GM23338 (cell line): ENCODE measurements at regions not wholly inside any gene's neighbourhood (a gene's known extent, or its start where the extent isn't known, plus 50 kb on each side); places are given as distances from the start of the nearest gene placed in this dataset.

Source experiments
- CTCF ChIP-seq, 2 experiments: fragments of 200-600 bp in 1 of 2; sonication (generic) in 1 of 2; conservative IDR thresholded peaks; 2 replicates each; pipeline versions ENCODE4 v1.5.1 to v1.6.1; 2016 to 2017; ENCODE audit warnings: antibody characterized with exemption in 2 of 2, low read depth in 2 of 2, mild to moderate bottlenecking in 2 of 2, moderate library complexity in 1 of 2
- EZH2 ChIP-seq: fragments of 200-600 bp; sonication (generic); IDR thresholded peaks from one replicate; pipeline ENCODE4 v1.8.0; 2017; ENCODE audit warnings: antibody characterized with exemption, mild to moderate bottlenecking, low read depth; ENCODE audit not compliant: unreplicated experiment
- JUNB ChIP-seq: IDR thresholded peaks from one replicate; pipeline ENCODE4 v1.6.1; 2016; ENCODE audit warnings: antibody characterized with exemption; ENCODE audit not compliant: unreplicated experiment
- NANOG ChIP-seq: IDR thresholded peaks from 2 replicates; pipeline ENCODE4 v1.6.1; 2016; ENCODE audit warnings: antibody characterized with exemption, borderline replicate concordance
- POLR2AphosphoS5 ChIP-seq: IDR thresholded peaks from 2 replicates; pipeline ENCODE4 v1.6.1; 2016; ENCODE audit warnings: antibody characterized with exemption, low read depth
- REST ChIP-seq: IDR thresholded peaks from one replicate; pipeline ENCODE4 v1.6.1; 2018; ENCODE audit warnings: antibody characterized with exemption; ENCODE audit not compliant: unreplicated experiment
- STAT1 ChIP-seq: IDR thresholded peaks from one replicate; pipeline ENCODE4 v1.6.1; 2016; ENCODE audit warnings: antibody characterized with exemption; ENCODE audit not compliant: unreplicated experiment
- ZNF114 ChIP-seq: fragments of 250-450 bp; sonication (Bioruptor Pico); IDR thresholded peaks from 2 replicates; pipeline ENCODE4 v1.5.0; 2020; ENCODE audit warnings: mild to moderate bottlenecking, moderate library complexity

GRCh38 chr1:67601539-67601938, 83.5 kb upstream of the GADD45A start:
- TF ChIP-seq CTCF (conservative IDR thresholded peaks at IDR 0.05; ENCODE audit: low read depth in 2 of 2) (no peak), POLR2AphosphoS5 (no peak), REST (no peak), EZH2 (no peak), NANOG (no peak), JUNB (no peak), STAT1 (no peak), ZNF114 (CRISPR knock-in tag) (no peak)
